ENCODE measurements at regions not wholly inside any gene's neighbourhood (a gene's known extent, or its start where the extent isn't known, plus 50 kb on each side); places are given as distances from the start of the nearest gene placed in this dataset.

- Histone ChIP-seq H2AK5ac (ENCODE audit: low read length) (no peak overlapping the region), H3K18ac (ENCODE audit: low read length) (no peak overlapping the region), H3K36me3 (ENCODE audit: control insufficient read depth in 1 of 2, insufficient read depth in 2 of 2, low read length in 2 of 2) (no peaks in the 10 kb centered on the region), H2AFZ (ENCODE audit: insufficient read depth, low read length, poor library complexity) (no peak overlapping the region), H4K8ac (ENCODE audit: low read depth, low read length) (no peak overlapping the region), H3K9ac (ENCODE audit: low read length) (no peak overlapping the region), H3K14ac (ENCODE audit: low read length) (no peak overlapping the region), H2BK120ac (ENCODE audit: insufficient read depth, low read length, poor library complexity) (no peak overlapping the region), H3K23ac (ENCODE audit: low read length) (no peak overlapping the region), H2BK12ac (ENCODE audit: low read length) (no peak overlapping the region), H3K4me1 (ENCODE audit: control insufficient read depth in 1 of 2, insufficient read depth in 2 of 2, low read length in 2 of 2) (no peaks in the 10 kb centered on the region), H3K27me3 (ENCODE audit: insufficient read depth, low read length) (no peaks in the 10 kb centered on the region), H3K79me1 (ENCODE audit: low read length) (no peaks in the 10 kb centered on the region), H3K9me3 (ENCODE audit: insufficient read depth, low read depth, low read length) (peaks cover 9% of the 10 kb centered on the region), H3K4me2 (ENCODE audit: low read length) (no peak overlapping the region), H4K12ac (ENCODE audit: low read depth, low read length) (no peak overlapping the region), H3K4ac (ENCODE audit: low read depth, low read length) (no peak overlapping the region), H3K27ac (ENCODE audit: low read depth, low read length) (no peak overlapping the region), H4K91ac (ENCODE audit: low read depth, low read length) (no peak overlapping the region), H2BK5ac (ENCODE audit: low read depth, low read length, poor library complexity) (no peak overlapping the region), H3K4me3 (ENCODE audit: low read depth, low read length) (no peak overlapping the region), H3K79me2 (ENCODE audit: control insufficient read depth, insufficient read depth, low read length, poor library complexity) (no peaks in the 10 kb centered on the region)
- no peak for DNase-seq
- no CpG with 5 or more reads among the region's 31 CpGs for WGBS (ENCODE audit: extremely low coverage, insufficient coverage, insufficient read length)
These were observed 143.8 kb upstream of the ARID2 start for GRCh38 chr12:45585522-45586230.

GRCh38 chr12:45586486-45586885 lies 143.0 kb upstream of the ARID2 start:
- Histone ChIP-seq H3K4me2 (ENCODE audit: low read length) (no peak overlapping the region), H3K27me3 (ENCODE audit: insufficient read depth, low read length) (no peaks in the 10 kb centered on the region), H4K12ac (ENCODE audit: low read depth, low read length) (no peak overlapping the region), H2AK5ac (ENCODE audit: low read length) (no peak overlapping the region), H3K18ac (ENCODE audit: low read length) (no peak overlapping the region), H3K79me1 (ENCODE audit: low read length) (no peaks in the 10 kb centered on the region), H3K27ac (ENCODE audit: low read depth, low read length) (no peak overlapping the region), H4K91ac (ENCODE audit: low read depth, low read length) (no peak overlapping the region), H3K4me1 (ENCODE audit: control insufficient read depth in 1 of 2, insufficient read depth in 2 of 2, low read length in 2 of 2) (no peaks in the 10 kb centered on the region), H3K79me2 (ENCODE audit: control insufficient read depth, insufficient read depth, low read length, poor library complexity) (no peaks in the 10 kb centered on the region), H2AFZ (ENCODE audit: insufficient read depth, low read length, poor library complexity) (no peak overlapping the region), H3K4me3 (ENCODE audit: low read depth, low read length) (no peak overlapping the region), H3K9ac (ENCODE audit: low read length) (no peak overlapping the region), H2BK12ac (ENCODE audit: low read length) (no peak overlapping the region), H3K23ac (ENCODE audit: low read length) (no peak overlapping the region), H3K4ac (ENCODE audit: low read depth, low read length) (no peak overlapping the region), H2BK120ac (ENCODE audit: insufficient read depth, low read length, poor library complexity) (no peak overlapping the region), H4K8ac (ENCODE audit: low read depth, low read length) (no peak overlapping the region), H2BK5ac (ENCODE audit: low read depth, low read length, poor library complexity) (no peak overlapping the region), H3K14ac (ENCODE audit: low read length) (no peak overlapping the region), H3K9me3 (ENCODE audit: insufficient read depth, low read depth, low read length) (peaks cover 9% of the 10 kb centered on the region), H3K36me3 (ENCODE audit: control insufficient read depth in 1 of 2, insufficient read depth in 2 of 2, low read length in 2 of 2) (no peaks in the 10 kb centered on the region)
- WGBS (ENCODE audit: extremely low coverage, insufficient coverage, insufficient read length) = no CpG with 5 or more reads among the region's 18 CpGs
- DNase-seq = no peak

GRCh38 chr12:45587012-45587411 lies 142.5 kb upstream of the ARID2 start:
- no peak overlapping the region for H3K14ac ChIP-seq (ENCODE audit: low read length)
- H4K91ac ChIP-seq (ENCODE audit: low read depth, low read length) = no peak overlapping the region
- H2BK120ac ChIP-seq (ENCODE audit: insufficient read depth, low read length, poor library complexity) = no peak overlapping the region
- DNase-seq = no peak
- H3K4me1 ChIP-seq (ENCODE audit: control insufficient read depth in 1 of 2, insufficient read depth in 2 of 2, low read length in 2 of 2) = no peaks in the 10 kb centered on the region
- no peaks in the 10 kb centered on the region for H3K79me1 ChIP-seq (ENCODE audit: low read length)
- H3K27ac ChIP-seq (ENCODE audit: low read depth, low read length) = no peak overlapping the region
- WGBS (ENCODE audit: extremely low coverage, insufficient coverage, insufficient read length) = no CpG with 5 or more reads among the region's 2 CpGs
- no peak overlapping the region for H2AFZ ChIP-seq (ENCODE audit: insufficient read depth, low read length, poor library complexity)
- no peak overlapping the region for H2BK5ac ChIP-seq (ENCODE audit: low read depth, low read length, poor library complexity)
- H3K4ac ChIP-seq (ENCODE audit: low read depth, low read length) = no peak overlapping the region
- H3K23ac ChIP-seq (ENCODE audit: low read length) = peak overlapping the region; percentile 40
- H3K18ac ChIP-seq (ENCODE audit: low read length) = no peak overlapping the region
- no peak overlapping the region for H3K4me2 ChIP-seq (ENCODE audit: low read length)
- H2AK5ac ChIP-seq (ENCODE audit: low read length) = no peak overlapping the region
- no peak overlapping the region for H2BK12ac ChIP-seq (ENCODE audit: low read length)
- no peak overlapping the region for H4K12ac ChIP-seq (ENCODE audit: low read depth, low read length)
- H3K9ac ChIP-seq (ENCODE audit: low read length) = no peak overlapping the region
- no peaks in the 10 kb centered on the region for H3K27me3 ChIP-seq (ENCODE audit: insufficient read depth, low read length)
- H3K36me3 ChIP-seq (ENCODE audit: control insufficient read depth in 1 of 2, insufficient read depth in 2 of 2, low read length in 2 of 2) = no peaks in the 10 kb centered on the region
- no peak overlapping the region for H3K4me3 ChIP-seq (ENCODE audit: low read depth, low read length)
- H3K79me2 ChIP-seq (ENCODE audit: control insufficient read depth, insufficient read depth, low read length, poor library complexity) = no peaks in the 10 kb centered on the region
- H3K9me3 ChIP-seq (ENCODE audit: insufficient read depth, low read depth, low read length) = peaks cover 9% of the 10 kb centered on the region
- H4K8ac ChIP-seq (ENCODE audit: low read depth, low read length) = no peak overlapping the region

- H3K9ac ChIP-seq (ENCODE audit: low read length) = no peak overlapping the region
- H3K14ac ChIP-seq (ENCODE audit: low read length) = no peak overlapping the region
- H3K36me3 ChIP-seq (ENCODE audit: control insufficient read depth in 1 of 2, insufficient read depth in 2 of 2, low read length in 2 of 2) = no peaks in the 10 kb centered on the region
- H4K8ac ChIP-seq (ENCODE audit: low read depth, low read length) = no peak overlapping the region
- H3K4me3 ChIP-seq (ENCODE audit: low read depth, low read length) = no peak overlapping the region
- H3K79me1 ChIP-seq (ENCODE audit: low read length) = no peaks in the 10 kb centered on the region
- no peak overlapping the region for H3K4ac ChIP-seq (ENCODE audit: low read depth, low read length)
- no peak overlapping the region for H4K12ac ChIP-seq (ENCODE audit: low read depth, low read length)
- H4K91ac ChIP-seq (ENCODE audit: low read depth, low read length) = no peak overlapping the region
- no peak overlapping the region for H3K4me2 ChIP-seq (ENCODE audit: low read length)
- H3K23ac ChIP-seq (ENCODE audit: low read length) = no peak overlapping the region
- no peak overlapping the region for H2BK120ac ChIP-seq (ENCODE audit: insufficient read depth, low read length, poor library complexity)
- no peak overlapping the region for H2AFZ ChIP-seq (ENCODE audit: insufficient read depth, low read length, poor library complexity)
- H3K4me1 ChIP-seq (ENCODE audit: control insufficient read depth in 1 of 2, insufficient read depth in 2 of 2, low read length in 2 of 2) = no peaks in the 10 kb centered on the region
- H3K18ac ChIP-seq (ENCODE audit: low read length) = no peak overlapping the region
- H3K9me3 ChIP-seq (ENCODE audit: insufficient read depth, low read depth, low read length) = peaks cover 9% of the 10 kb centered on the region
- no CpG with 5 or more reads among the region's 3 CpGs for WGBS (ENCODE audit: extremely low coverage, insufficient coverage, insufficient read length)
- H2AK5ac ChIP-seq (ENCODE audit: low read length) = no peak overlapping the region
- H3K27ac ChIP-seq (ENCODE audit: low read depth, low read length) = no peak overlapping the region
- DNase-seq = no peak
- H2BK12ac ChIP-seq (ENCODE audit: low read length) = no peak overlapping the region
- no peaks in the 10 kb centered on the region for H3K79me2 ChIP-seq (ENCODE audit: control insufficient read depth, insufficient read depth, low read length, poor library complexity)
- no peaks in the 10 kb centered on the region for H3K27me3 ChIP-seq (ENCODE audit: insufficient read depth, low read length)
- no peak overlapping the region for H2BK5ac ChIP-seq (ENCODE audit: low read depth, low read length, poor library complexity)
These were observed 141.5 kb upstream of the ARID2 start for GRCh38 chr12:45587877-45588533.
